ENCODE measurements at regions not wholly inside any gene's neighbourhood (a gene's known extent, or its start where the extent isn't known, plus 50 kb on each side); places are given as distances from the start of the nearest gene placed in this dataset.
A peak's percentile ranks its signal among the peaks of the same experiment; 100 is the strongest.

GRCh38 chr2:66683064-66683463 lies 248.1 kb downstream of the MEIS1 start:
- DNase-seq = no peak
- H3K9me3 ChIP-seq = no peaks in the 10 kb centered on the region
- H3K36me3 ChIP-seq = no peaks in the 10 kb centered on the region
- no peaks in the 10 kb centered on the region for H3K27me3 ChIP-seq
- intact Hi-C loops (cut with DNase I) = no loop called here
- peak overlapping the region in 1 of 4 donors; percentile 1 for H3K4me3 ChIP-seq
- H3K27ac ChIP-seq = peak overlapping the region in 1 of 4 donors; percentile 15
- TF ChIP-seq, protein P1, sequence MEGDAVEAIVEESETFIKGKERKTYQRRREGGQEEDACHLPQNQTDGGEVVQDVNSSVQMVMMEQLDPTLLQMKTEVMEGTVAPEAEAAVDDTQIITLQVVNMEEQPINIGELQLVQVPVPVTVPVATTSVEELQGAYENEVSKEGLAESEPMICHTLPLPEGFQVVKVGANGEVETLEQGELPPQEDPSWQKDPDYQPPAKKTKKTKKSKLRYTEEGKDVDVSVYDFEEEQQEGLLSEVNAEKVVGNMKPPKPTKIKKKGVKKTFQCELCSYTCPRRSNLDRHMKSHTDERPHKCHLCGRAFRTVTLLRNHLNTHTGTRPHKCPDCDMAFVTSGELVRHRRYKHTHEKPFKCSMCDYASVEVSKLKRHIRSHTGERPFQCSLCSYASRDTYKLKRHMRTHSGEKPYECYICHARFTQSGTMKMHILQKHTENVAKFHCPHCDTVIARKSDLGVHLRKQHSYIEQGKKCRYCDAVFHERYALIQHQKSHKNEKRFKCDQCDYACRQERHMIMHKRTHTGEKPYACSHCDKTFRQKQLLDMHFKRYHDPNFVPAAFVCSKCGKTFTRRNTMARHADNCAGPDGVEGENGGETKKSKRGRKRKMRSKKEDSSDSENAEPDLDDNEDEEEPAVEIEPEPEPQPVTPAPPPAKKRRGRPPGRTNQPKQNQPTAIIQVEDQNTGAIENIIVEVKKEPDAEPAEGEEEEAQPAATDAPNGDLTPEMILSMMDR (IDR thresholded peaks at IDR 0.05) = no peak
- no peak for TF ChIP-seq POLR2A (IDR thresholded peaks at IDR 0.05)
- 75 to 91% methylated on average over 3 of the region's 3 CpGs for WGBS, 2 donors
- peaks cover 0 to 4% (median 0%) of the 10 kb centered on the region in 3 donors for H3K4me1 ChIP-seq

DNA sequence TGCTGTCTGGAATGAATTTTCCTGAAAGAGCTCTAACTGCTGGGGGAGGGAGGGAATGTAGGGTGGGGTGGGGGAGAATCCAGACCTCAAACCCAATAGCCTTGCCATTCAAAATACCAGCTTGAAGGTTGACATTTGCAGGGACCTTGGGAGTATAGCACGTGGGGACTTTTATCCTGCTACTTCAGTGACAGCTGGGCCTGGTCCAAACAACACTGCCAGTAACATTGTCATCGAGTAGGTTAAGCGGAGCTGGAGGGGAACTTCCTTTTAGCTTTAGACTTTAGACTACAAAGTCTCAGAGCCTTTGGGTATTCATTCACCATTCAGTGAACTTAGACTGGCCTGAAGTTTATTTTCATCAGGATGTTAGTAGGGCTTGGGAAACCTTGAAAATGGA lies 248.7 kb downstream of the MEIS1 start:
- DNase-seq = no peak
- no peaks in the 10 kb centered on the region for H3K27me3 ChIP-seq
- WGBS, 2 donors = 55 to 57% methylated on average over 3 of the region's 3 CpGs
- peaks cover 0 to 4% (median 0%) of the 10 kb centered on the region in 3 donors for H3K4me1 ChIP-seq
- no peaks in the 10 kb centered on the region for H3K36me3 ChIP-seq
- peak overlapping the region in 1 of 4 donors; percentile 1 for H3K4me3 ChIP-seq
- intact Hi-C loops (cut with DNase I) = no loop called here
- TF ChIP-seq POLR2A (IDR thresholded peaks at IDR 0.05) = no peak
- TF ChIP-seq, protein P1 (IDR thresholded peaks at IDR 0.05) = no peak
- H3K27ac ChIP-seq = peak overlapping the region in 2 of 4 donors; percentile 15 to 20
- H3K9me3 ChIP-seq = no peaks in the 10 kb centered on the region

- H3K4me3 ChIP-seq = no peak overlapping the region
- peaks cover 0 to 4% (median 0%) of the 10 kb centered on the region in 3 donors for H3K4me1 ChIP-seq
- intact Hi-C loops (cut with DNase I) = no loop called here
- no peaks in the 10 kb centered on the region for H3K9me3 ChIP-seq
- no peaks in the 10 kb centered on the region for H3K27me3 ChIP-seq
- H3K36me3 ChIP-seq = no peaks in the 10 kb centered on the region
- H3K27ac ChIP-seq = no peak overlapping the region
- 56 to 61% methylated on average over 2 of the region's 2 CpGs for WGBS, 2 donors
- no peak for DNase-seq
- TF ChIP-seq, protein P1 (IDR thresholded peaks at IDR 0.05) = no peak
- TF ChIP-seq POLR2A (IDR thresholded peaks at IDR 0.05) = no peak
Measured at GRCh38 chr2:66684289-66684688, 249.4 kb downstream of the MEIS1 start.

DNA sequence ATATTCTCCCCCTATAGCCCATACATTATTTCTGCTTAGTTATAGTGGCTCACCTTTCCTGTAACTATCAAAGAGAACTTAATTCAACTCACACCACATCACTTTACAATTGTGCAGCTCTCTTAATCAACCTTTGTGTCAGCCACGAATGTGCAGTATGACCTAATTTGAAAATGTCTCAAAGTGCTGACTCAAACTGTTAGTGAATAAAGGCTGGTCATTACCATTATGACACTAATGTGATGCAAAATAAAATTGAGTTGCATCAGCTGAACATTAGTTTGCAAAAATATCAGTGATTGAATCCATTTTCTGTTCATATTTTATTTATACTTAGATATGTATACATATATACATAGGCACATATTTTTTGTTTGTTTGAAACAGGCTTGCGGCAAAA lies 251.8 kb downstream of the MEIS1 start:
- Histone ChIP-seq H3K9me3 (no peaks in the 10 kb centered on the region), H3K4me1 (no peaks in the 10 kb centered on the region), H3K4me3 (no peak overlapping the region), H3K36me3 (no peaks in the 10 kb centered on the region), H3K27ac (peak overlapping the region in 2 of 4 donors; percentile 14 to 34), H3K27me3 (no peaks in the 10 kb centered on the region)
- intact Hi-C loops (cut with DNase I) = no loop called here
- WGBS, 2 donors = 38 to 50% methylated on average over 2 of the region's 2 CpGs
- DNase-seq = no peak
- no peak for TF ChIP-seq POLR2A (IDR thresholded peaks at IDR 0.05)
- TF ChIP-seq, protein P1 (IDR thresholded peaks at IDR 0.05) = no peak

GRCh38 chr2:66688951-66689350 lies 254.0 kb downstream of the MEIS1 start:
- no peaks in the 10 kb centered on the region for H3K9me3 ChIP-seq
- intact Hi-C loops (cut with DNase I) = no loop called here
- WGBS, 2 donors = 80 to 87% methylated on average over 8 of the region's 8 CpGs
- H3K4me3 ChIP-seq = no peak overlapping the region
- TF ChIP-seq, protein P1 (IDR thresholded peaks at IDR 0.05) = no peak
- no peaks in the 10 kb centered on the region for H3K27me3 ChIP-seq
- no peak for DNase-seq
- H3K27ac ChIP-seq = peak overlapping the region in 3 of 4 donors; percentile 31 to 78 (median 76)
- H3K36me3 ChIP-seq = no peaks in the 10 kb centered on the region
- no peaks in the 10 kb centered on the region for H3K4me1 ChIP-seq

Measured in esophagus squamous epithelium (tissue), 5 donors.